Suppressor macrophage treated with lipopolysaccharide for 4 hours (primary cell): ENCODE measurements at regions not wholly inside any gene's neighbourhood (a gene's known extent, or its start where the extent isn't known, plus 50 kb on each side); places are given as distances from the start of the nearest gene placed in this dataset.

Experiments used
- DNase-seq: peaks from one replicate; pipeline ENCODE4 v3.0.0-alpha.2; 2020

GRCh38 chr11:28636033-28636432 lies 527.8 kb downstream of the METTL15 start:
- DNase-seq: no peak

- DNase-seq: no peak
These were observed 524.1 kb downstream of the METTL15 start for GRCh38 chr11:28632338-28632737.

- no peak for DNase-seq
These were observed 523.0 kb downstream of the METTL15 start for GRCh38 chr11:28631148-28631547.

GRCh38 chr11:28629235-28629634 lies 521.0 kb downstream of the METTL15 start:
- no peak for DNase-seq

GRCh38 chr11:28628412-28628811 lies 520.2 kb downstream of the METTL15 start:
- no peak for DNase-seq

- DNase-seq: no peak
These were observed 519.6 kb downstream of the METTL15 start for GRCh38 chr11:28627690-28628255.

- DNase-seq: no peak
These were observed 517.3 kb downstream of the METTL15 start for GRCh38 chr11:28625532-28625931.

GRCh38 chr11:28621753-28622152 lies 513.6 kb downstream of the METTL15 start:
- DNase-seq: no peak

- DNase-seq: no peak
These were observed 511.8 kb downstream of the METTL15 start for GRCh38 chr11:28619846-28620540.

GRCh38 chr11:28618416-28618815 lies 510.2 kb downstream of the METTL15 start:
- DNase-seq: no peak

- DNase-seq: no peak
These were observed 508.2 kb downstream of the METTL15 start for GRCh38 chr11:28616160-28616965.

- DNase-seq: no peak
These were observed 507.4 kb downstream of the METTL15 start for GRCh38 chr11:28615542-28615941.

DNA sequence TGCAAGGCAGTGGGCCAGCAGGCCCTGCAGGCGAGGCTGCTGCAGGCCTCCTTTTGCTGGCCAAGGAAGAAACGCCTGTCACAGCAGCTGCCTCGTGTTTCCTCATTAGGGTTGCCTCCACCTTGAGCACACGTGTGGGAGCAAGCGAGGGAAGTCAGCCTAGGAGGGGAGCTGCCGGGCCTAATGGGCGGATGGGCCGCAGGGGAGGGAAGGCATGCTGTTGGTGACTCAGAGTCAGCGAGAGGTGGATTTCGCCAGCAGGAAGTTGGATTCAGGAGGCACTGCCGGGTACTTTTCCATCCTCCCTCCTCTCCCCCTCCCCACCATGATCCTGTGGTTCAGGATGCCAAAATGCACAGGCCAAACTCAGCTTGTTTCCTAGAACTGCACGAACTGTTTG lies 498.7 kb downstream of the METTL15 start:
- no peak for DNase-seq

DNA sequence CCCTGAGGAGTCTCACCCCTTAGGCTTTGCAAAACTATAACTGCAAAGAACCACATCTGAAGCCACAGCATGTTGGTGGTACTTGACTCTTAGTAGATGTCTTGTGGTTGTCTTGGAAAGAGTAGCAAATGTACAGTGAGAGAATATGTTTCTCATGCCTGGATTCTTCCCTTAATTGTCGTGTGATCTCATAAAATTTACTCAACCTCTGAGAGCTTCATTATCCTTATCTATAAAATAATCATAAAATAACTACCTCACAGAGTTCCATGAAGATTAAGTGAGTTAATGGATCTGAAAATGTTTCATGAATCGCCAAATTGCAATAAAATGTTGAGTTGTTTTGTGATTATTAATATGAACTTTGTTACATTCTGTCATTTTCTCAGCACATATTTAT lies 491.5 kb downstream of the METTL15 start:
- no peak for DNase-seq

- DNase-seq: no peak
These were observed 490.3 kb downstream of the METTL15 start for GRCh38 chr11:28598531-28598930.

- DNase-seq: no peak
These were observed 488.6 kb downstream of the METTL15 start for GRCh38 chr11:28596816-28597215.

GRCh38 chr11:28592141-28592540 lies 484.0 kb downstream of the METTL15 start:
- DNase-seq: no peak

DNA sequence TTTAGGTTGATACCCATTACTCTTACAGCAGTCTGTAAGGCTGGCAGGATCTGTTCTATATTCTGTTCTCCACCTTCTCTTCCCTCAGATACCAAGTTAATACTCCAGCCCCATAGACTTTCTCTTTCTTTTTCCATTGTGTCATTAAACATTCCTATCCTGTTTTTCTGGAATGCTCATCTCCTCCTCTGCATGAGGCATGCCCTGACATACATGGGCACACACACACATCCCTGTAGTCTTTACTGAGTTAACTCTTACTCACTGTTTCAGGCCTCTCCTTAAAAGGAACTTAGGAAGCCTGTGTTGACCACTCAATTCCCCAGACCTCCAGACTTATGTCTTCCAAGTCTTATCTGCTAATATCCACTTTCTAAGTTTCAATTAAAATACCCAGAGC lies 476.8 kb downstream of the METTL15 start:
- no peak for DNase-seq

- no peak for DNase-seq
These were observed 474.3 kb downstream of the METTL15 start for GRCh38 chr11:28582506-28582905.

DNA sequence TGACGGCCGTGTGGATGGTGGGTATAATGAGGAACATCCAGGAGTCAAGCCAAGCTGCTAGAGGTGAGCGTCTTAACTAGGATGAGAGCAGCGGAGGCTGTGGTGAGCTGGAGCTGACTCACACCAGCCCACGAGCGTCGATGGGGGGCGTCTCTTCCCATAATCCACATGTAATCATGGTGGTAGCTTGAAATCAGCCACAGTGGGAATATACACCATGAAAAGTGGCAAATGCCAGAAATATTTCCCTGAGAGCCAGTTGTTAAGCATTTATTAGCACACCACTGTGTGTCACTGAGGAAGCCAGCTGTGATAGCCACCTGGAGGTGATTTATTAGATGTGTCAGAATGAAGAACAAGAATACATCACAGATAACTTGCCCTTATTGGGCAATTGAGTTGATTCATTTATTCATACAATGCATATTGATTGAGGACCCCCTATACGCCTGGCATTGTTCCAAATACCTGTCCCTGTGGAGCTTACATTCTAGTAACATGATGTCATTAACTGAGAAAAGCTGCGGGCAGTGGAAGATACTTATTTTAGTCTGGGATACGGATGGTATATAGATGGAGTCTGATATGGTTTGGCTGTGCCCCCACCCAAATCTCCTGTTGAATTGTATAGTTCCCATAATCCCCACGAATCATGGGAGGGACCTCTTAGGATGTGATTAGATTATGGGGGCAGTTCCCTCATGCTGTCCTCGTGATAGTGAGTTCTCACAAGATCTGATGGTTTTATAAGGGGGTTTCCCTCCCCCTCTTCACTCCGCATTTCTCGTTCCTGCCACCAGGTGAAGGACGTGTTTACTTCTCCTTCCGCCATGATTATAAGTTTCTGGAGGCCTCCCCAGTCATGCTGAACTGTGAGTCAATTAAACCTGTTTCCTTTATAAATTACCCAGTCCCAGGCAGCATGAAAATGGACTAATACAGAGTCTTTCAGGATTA lies 473.4 kb downstream of the METTL15 start:
- no peak for DNase-seq

- no peak for DNase-seq
These were observed 463.2 kb downstream of the METTL15 start for GRCh38 chr11:28571371-28571770.

DNA sequence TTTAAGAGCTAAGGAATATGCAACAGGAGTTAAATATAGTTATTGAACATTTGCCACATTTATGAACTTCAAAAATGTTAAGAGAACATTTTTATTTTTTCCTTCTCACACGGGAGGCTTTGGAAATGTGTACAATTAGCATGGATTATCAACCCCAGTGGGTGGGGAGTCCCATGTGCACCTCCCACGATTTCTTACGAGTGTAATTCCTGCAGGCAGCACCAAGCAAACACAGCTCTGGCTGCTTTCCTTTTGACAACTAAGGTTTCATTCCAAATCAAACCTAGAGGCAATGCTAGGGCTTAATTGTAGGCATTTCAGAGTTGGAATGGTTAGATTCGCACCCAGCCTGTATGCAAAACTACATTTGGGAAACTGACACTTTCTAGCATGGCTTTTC lies 460.9 kb downstream of the METTL15 start:
- no peak for DNase-seq
